ENCODE measurements at regions not wholly inside any gene's neighbourhood (a gene's known extent, or its start where the extent isn't known, plus 50 kb on each side); places are given as distances from the start of the nearest gene placed in this dataset.

- TF ChIP-seq CTCF (conservative IDR thresholded peaks at IDR 0.05) (no peak), ZFX (IDR thresholded peaks at IDR 0.05) (no peak)
These were observed 109.6 kb downstream of the DLL1 start for GRCh38 chr6:170181338-170181690.

Measured in C4-2B (cell line).